Neuronal stem cell (in vitro differentiated cells): ENCODE measurements at regions not wholly inside any gene's neighbourhood (a gene's known extent, or its start where the extent isn't known, plus 50 kb on each side); places are given as distances from the start of the nearest gene placed in this dataset.

Experiments used
- DNase-seq: peaks from one replicate; pipeline ENCODE4 v3.0.0-alpha.2; 2013; ENCODE audit warnings: low spot score
- H2AFZ ChIP-seq: one replicate; pipeline ENCODE4 v1.6.1; 2013; ENCODE audit warnings: mild to moderate bottlenecking, low read length, inconsistent platforms
- H2AK5ac ChIP-seq: 2 replicates; pipeline ENCODE4 v1.6.1; 2013; ENCODE audit warnings: low read depth, mild to moderate bottlenecking, inconsistent platforms, low read length, moderate library complexity, mixed read lengths
- H2BK120ac ChIP-seq: 2 replicates; pipeline ENCODE4 v1.6.1; 2013; ENCODE audit warnings: low read depth, mild to moderate bottlenecking, inconsistent platforms, low read length, moderate library complexity, mixed read lengths
- H2BK12ac ChIP-seq: one replicate; pipeline ENCODE4 v1.6.1; 2013; ENCODE audit warnings: low read length, inconsistent platforms
- H2BK15ac ChIP-seq: 2 replicates; pipeline ENCODE4 v1.6.1; 2013; ENCODE audit warnings: mild to moderate bottlenecking, low read length, inconsistent platforms, mixed read lengths
- H2BK5ac ChIP-seq: one replicate; pipeline ENCODE4 v1.6.1; 2013; ENCODE audit warnings: inconsistent platforms, mild to moderate bottlenecking, low read length, moderate library complexity
- H3K14ac ChIP-seq: one replicate; pipeline ENCODE4 v1.6.1; 2013; ENCODE audit warnings: low read length, inconsistent platforms
- H3K18ac ChIP-seq: 2 replicates; pipeline ENCODE4 v1.6.1; 2013; ENCODE audit warnings: low read length, inconsistent platforms
- H3K23ac ChIP-seq: 2 replicates; pipeline ENCODE4 v1.6.1; 2013; ENCODE audit warnings: low read depth, mild to moderate bottlenecking, mixed read lengths, low read length, inconsistent platforms; ENCODE audit not compliant: poor library complexity
- H3K27ac ChIP-seq: replicated peaks from 3 replicates; pipeline ENCODE4 v1.5.1; 2013; ENCODE audit warnings: low read length, inconsistent platforms
- H3K27me3 ChIP-seq, 3 experiments: 2 replicates each; pipeline ENCODE4 v1.6.1; 2013; ENCODE audit warnings: low read length in 3 of 3, mild to moderate bottlenecking in 2 of 3, inconsistent platforms in 1 of 3, low read depth in 1 of 3, mixed read lengths in 1 of 3, moderate library complexity in 1 of 3; ENCODE audit not compliant: control insufficient read depth in 3 of 3, insufficient read depth in 3 of 3
- H3K36me3 ChIP-seq, 2 donors: replicated peaks in 1 of 2; 2 replicates each; pipeline ENCODE4 v1.6.1; 2013; ENCODE audit warnings: low read length in 2 of 2; ENCODE audit not compliant: control insufficient read depth in 2 of 2, insufficient read depth in 2 of 2
- H3K4ac ChIP-seq: 2 replicates; pipeline ENCODE4 v1.6.1; 2013; ENCODE audit warnings: inconsistent platforms, mild to moderate bottlenecking, low read length, moderate library complexity
- H3K4me1 ChIP-seq, 2 donors: 1 replicate in 1 of 2; 2 replicates in 1 of 2; pipeline ENCODE4 v1.6.1; 2013; ENCODE audit warnings: low read length in 2 of 2, low read depth in 1 of 2; ENCODE audit not compliant: control insufficient read depth in 2 of 2, insufficient read depth in 1 of 2
- H3K4me2 ChIP-seq: one replicate; pipeline ENCODE4 v1.6.1; 2013; ENCODE audit warnings: mild to moderate bottlenecking, low read length, inconsistent platforms; ENCODE audit not compliant: insufficient read depth, poor library complexity, severe bottlenecking
- H3K4me3 ChIP-seq, 2 donors: 2 replicates each; pipeline ENCODE4 v1.5.1; 2013; ENCODE audit warnings: low read length in 2 of 2, mild to moderate bottlenecking in 2 of 2, inconsistent platforms in 1 of 2, moderate library complexity in 1 of 2
- H3K79me1 ChIP-seq: one replicate; pipeline ENCODE4 v1.6.1; 2013; ENCODE audit warnings: low read depth, mild to moderate bottlenecking, inconsistent platforms, low read length, moderate library complexity
- H3K9ac ChIP-seq: one replicate; pipeline ENCODE4 v1.6.1; 2013; ENCODE audit warnings: mild to moderate bottlenecking, low read depth, low read length, inconsistent platforms; ENCODE audit not compliant: poor library complexity
- H3K9me3 ChIP-seq, 2 donors: replicated peaks in 1 of 2; 2 replicates each; pipeline versions ENCODE3 to v1.6.1; 2013; ENCODE audit warnings: low read length in 2 of 2, mild to moderate bottlenecking in 2 of 2, inconsistent platforms in 1 of 2, low read depth in 1 of 2, mixed read lengths in 1 of 2, moderate library complexity in 1 of 2; ENCODE audit not compliant: control insufficient read depth in 2 of 2, insufficient read depth in 1 of 2
- H4K8ac ChIP-seq: one replicate; pipeline ENCODE4 v1.6.1; 2013; ENCODE audit warnings: low read depth, mild to moderate bottlenecking, inconsistent platforms, low read length, moderate library complexity
- H4K91ac ChIP-seq: one replicate; pipeline ENCODE4 v1.6.1; 2013; ENCODE audit warnings: low read length, low read depth, mild to moderate bottlenecking, inconsistent platforms; ENCODE audit not compliant: poor library complexity
- WGBS, 2 donors: extraction: QIAGEN DNeasy Blood & Tissue Kit; methylation state at CpG; one replicate each; pipeline ENCODE4 v1.1.7; 2013; ENCODE audit warnings: missing lambda C conversion rate in 2 of 2, mixed read lengths in 1 of 2; ENCODE audit not compliant: insufficient read length in 2 of 2, insufficient replicate concordance in 1 of 2; ENCODE audit errors: extremely low coverage in 2 of 2; 5-methylcytosine and 5-hydroxymethylcytosine counted together

DNA sequence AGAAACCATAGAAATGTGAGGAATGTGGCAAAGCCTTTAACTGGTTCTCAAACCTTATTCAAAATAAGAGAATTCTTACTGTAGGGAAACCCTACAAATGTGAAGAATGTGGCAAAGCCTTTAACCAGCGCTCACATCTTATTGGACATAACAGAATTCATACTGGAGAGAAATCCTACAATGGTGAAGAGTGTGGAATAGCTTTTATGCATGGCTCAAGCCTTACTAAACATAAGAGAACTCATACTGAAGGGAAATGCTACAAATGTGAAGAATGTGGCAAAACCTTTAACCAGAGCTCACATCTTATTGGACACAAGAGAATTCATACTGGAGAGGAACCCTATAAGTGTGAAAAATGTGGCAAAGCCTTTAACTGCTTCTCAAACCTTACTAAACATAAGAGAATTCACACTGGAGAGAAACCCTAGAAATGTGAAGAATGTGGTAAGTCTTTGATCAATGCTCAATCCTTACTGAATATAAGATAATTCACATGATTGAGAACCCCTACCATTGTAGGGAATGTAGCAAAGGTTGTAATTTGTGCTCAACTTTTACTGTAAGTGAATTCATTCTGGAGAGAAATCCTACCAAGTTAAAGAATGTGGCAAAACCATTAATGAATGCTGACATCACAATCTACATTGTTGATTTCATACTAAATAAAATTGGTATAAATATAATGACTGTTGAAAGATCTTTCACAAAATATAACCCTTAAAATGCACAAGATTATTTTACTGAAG is 142.5 kb upstream of the ZNF479 start:
- Histone ChIP-seq H3K36me3 (no peaks in the 10 kb centered on the region), H3K4me2 (no peak overlapping the region), H4K8ac (no peak overlapping the region), H2BK15ac (no peak overlapping the region), H4K91ac (no peak overlapping the region), H3K79me1 (no peaks in the 10 kb centered on the region), H3K27me3 (no peaks in the 10 kb centered on the region), H3K9me3 (peaks cover 12 to 18% of the 10 kb centered on the region in 2 donors), H2AK5ac (no peak overlapping the region), H3K23ac (no peak overlapping the region), H2AFZ (no peak overlapping the region), H2BK120ac (no peak overlapping the region), H2BK5ac (no peak overlapping the region), H3K14ac (no peak overlapping the region), H3K4me3 (no peak overlapping the region), H3K4ac (no peak overlapping the region), H2BK12ac (no peak overlapping the region), H3K9ac (no peak overlapping the region), H3K27ac (no peak overlapping the region), H3K4me1 (no peaks in the 10 kb centered on the region), H3K18ac (no peak overlapping the region)
- whole genome bisulfite sequencing, 2 donors: no CpG with 5 or more reads among the region's 1 CpG
- DNase-seq: no peak

GRCh38 chr7:57300747-57301146 is 149.2 kb upstream of the ZNF716 start:
- Histone ChIP-seq H2BK120ac (no peak overlapping the region), H3K27me3 (no peaks in the 10 kb centered on the region), H2AFZ (no peak overlapping the region), H3K18ac (no peak overlapping the region), H3K4ac (no peak overlapping the region), H2BK12ac (no peak overlapping the region), H3K4me1 (no peaks in the 10 kb centered on the region), H3K9ac (no peak overlapping the region), H3K9me3 (peaks cover 0 to 17% of the 10 kb centered on the region in 2 donors), H4K91ac (no peak overlapping the region), H3K4me2 (no peak overlapping the region), H3K36me3 (no peaks in the 10 kb centered on the region), H2BK15ac (no peak overlapping the region), H3K79me1 (no peaks in the 10 kb centered on the region), H2BK5ac (no peak overlapping the region), H3K14ac (no peak overlapping the region), H3K4me3 (no peak overlapping the region), H3K23ac (no peak overlapping the region), H2AK5ac (no peak overlapping the region), H4K8ac (no peak overlapping the region), H3K27ac (no peak overlapping the region)
- DNase-seq: no peak
- WGBS, 2 donors: no CpG with 5 or more reads among the region's 4 CpGs

GRCh38 chr7:57305192-57305748 is 144.7 kb upstream of the ZNF716 start:
- Histone ChIP-seq H4K91ac (no peak overlapping the region), H3K9me3 (peaks cover 0 to 26% of the 10 kb centered on the region in 2 donors), H3K4ac (no peak overlapping the region), H3K14ac (no peak overlapping the region), H3K79me1 (no peaks in the 10 kb centered on the region), H4K8ac (no peak overlapping the region), H2AK5ac (no peak overlapping the region), H3K4me2 (no peak overlapping the region), H2BK12ac (no peak overlapping the region), H3K18ac (no peak overlapping the region), H3K9ac (no peak overlapping the region), H3K4me3 (no peak overlapping the region), H2AFZ (no peak overlapping the region), H3K23ac (no peak overlapping the region), H2BK15ac (no peak overlapping the region), H3K36me3 (no peaks in the 10 kb centered on the region), H2BK5ac (no peak overlapping the region), H3K27me3 (no peaks in the 10 kb centered on the region), H3K4me1 (no peaks in the 10 kb centered on the region), H3K27ac (no peak overlapping the region), H2BK120ac (no peak overlapping the region)
- no CpG with 5 or more reads among the region's 17 CpGs for WGBS, 2 donors
- DNase-seq: no peak

GRCh38 chr7:57308631-57309408 is 141.2 kb upstream of the ZNF716 start:
- H3K4me2 ChIP-seq: no peak overlapping the region
- no peak overlapping the region for H2BK120ac ChIP-seq
- no peak overlapping the region for H3K18ac ChIP-seq
- no peak for DNase-seq
- no peak overlapping the region for H3K4me3 ChIP-seq
- H2BK12ac ChIP-seq: no peak overlapping the region
- no peaks in the 10 kb centered on the region for H3K4me1 ChIP-seq
- no peak overlapping the region for H2BK15ac ChIP-seq
- H2BK5ac ChIP-seq: no peak overlapping the region
- H2AFZ ChIP-seq: no peak overlapping the region
- no peak overlapping the region for H4K8ac ChIP-seq
- no peak overlapping the region for H3K23ac ChIP-seq
- H3K9ac ChIP-seq: no peak overlapping the region
- no peak overlapping the region for H4K91ac ChIP-seq
- H3K79me1 ChIP-seq: no peaks in the 10 kb centered on the region
- no peak overlapping the region for H2AK5ac ChIP-seq
- H3K36me3 ChIP-seq: no peaks in the 10 kb centered on the region
- no peak overlapping the region for H3K14ac ChIP-seq
- H3K27ac ChIP-seq: no peak overlapping the region
- H3K9me3 ChIP-seq: peaks cover 0 to 30% of the 10 kb centered on the region in 2 donors
- H3K4ac ChIP-seq: no peak overlapping the region
- no peaks in the 10 kb centered on the region for H3K27me3 ChIP-seq
- no CpG with 5 or more reads among the region's 20 CpGs for WGBS, 2 donors
